HepG2 (cell line): ENCODE measurements at regions not wholly inside any gene's neighbourhood (a gene's known extent, or its start where the extent isn't known, plus 50 kb on each side); places are given as distances from the start of the nearest gene placed in this dataset.

Experiments
- ATAD3A ChIP-seq: sonication (generic); formaldehyde crosslinking; IDR thresholded peaks from 2 replicates; pipeline ENCODE4 v1.4.0; 2020; ENCODE audit warnings: missing genetic modification reagents
- ATF7-NPFF ChIP-seq: sonication (generic); formaldehyde crosslinking; IDR thresholded peaks from 2 replicates; pipeline ENCODE4 v1.8.1; 2023; ENCODE audit warnings: mild to moderate bottlenecking, low read depth, missing genetic modification reagents, moderate library complexity
- ATM ChIP-seq: fragments of 450-650 bp; IDR thresholded peaks from 2 replicates; pipeline ENCODE4 v1.7.1; 2017; ENCODE audit warnings: mild to moderate bottlenecking, borderline replicate concordance
- CREB3 ChIP-seq: sonication (generic); formaldehyde crosslinking; IDR thresholded peaks from 2 replicates; pipeline ENCODE4 v1.5.0; 2020; ENCODE audit warnings: missing genetic modification reagents
- DPF2 ChIP-seq: sonication (generic); formaldehyde crosslinking; IDR thresholded peaks from 2 replicates; pipeline ENCODE4 v1.4.0; 2020; ENCODE audit warnings: mild to moderate bottlenecking, low read depth, missing genetic modification reagents, borderline replicate concordance
- KDM2A ChIP-seq: sonication (generic); formaldehyde crosslinking; IDR thresholded peaks from 2 replicates; pipeline ENCODE4 v1.4.0; 2020; ENCODE audit warnings: low read depth, missing genetic modification reagents, borderline replicate concordance
- NCOA1 ChIP-seq: sonication (generic); formaldehyde crosslinking; IDR thresholded peaks from 2 replicates; pipeline ENCODE4 v1.9.0; 2021; ENCODE audit warnings: missing genetic modification reagents
- RXRA ChIP-seq: sonication (generic); formaldehyde crosslinking; IDR thresholded peaks from 2 replicates; pipeline ENCODE4 v1.5.1; 2020; ENCODE audit warnings: missing genetic modification reagents
- SYNCRIP ChIP-seq: fragments of 200-400 bp; formaldehyde crosslinking; IDR thresholded peaks from 2 replicates; pipeline ENCODE4 v1.6.1; 2018; ENCODE audit warnings: mild to moderate bottlenecking, low read depth, low read length; ENCODE audit not compliant: insufficient read depth
- ZBTB1 ChIP-seq: sonication (generic); formaldehyde crosslinking; IDR thresholded peaks from 2 replicates; pipeline ENCODE4 v1.4.0; 2020; ENCODE audit warnings: missing genetic modification reagents, borderline replicate concordance
- ZMYM2 ChIP-seq: sonication (generic); formaldehyde crosslinking; IDR thresholded peaks from 2 replicates; pipeline ENCODE4 v1.8.0; 2022; ENCODE audit warnings: mild to moderate bottlenecking, missing genetic modification reagents
- ZNF207 ChIP-seq: fragments of 450-650 bp; IDR thresholded peaks from 2 replicates; pipeline ENCODE4 v1.6.1; 2016; ENCODE audit warnings: antibody characterized with exemption, borderline replicate concordance
- ZNF564 ChIP-seq: sonication (generic); formaldehyde crosslinking; IDR thresholded peaks from 2 replicates; pipeline ENCODE4 v1.8.1; 2023; ENCODE audit warnings: mild to moderate bottlenecking, missing genetic modification reagents
- ZNF609 ChIP-seq: sonication (generic); formaldehyde crosslinking; IDR thresholded peaks from 2 replicates; pipeline ENCODE4 v1.4.0; 2020; ENCODE audit warnings: mild to moderate bottlenecking, missing genetic modification reagents, borderline replicate concordance
- ZSCAN12 ChIP-seq: sonication (generic); formaldehyde crosslinking; IDR thresholded peaks from 2 replicates; pipeline ENCODE4 v1.9.0; 2021; ENCODE audit warnings: mild to moderate bottlenecking, missing genetic modification reagents
- TF ChIP-seq, protein P1 (sequence below): sonication (generic); formaldehyde crosslinking; IDR thresholded peaks from 2 replicates; pipeline ENCODE4 v1.8.1; 2023; ENCODE audit warnings: mild to moderate bottlenecking, inconsistent platforms, moderate library complexity, missing genetic modification reagents, borderline replicate concordance
- TF ChIP-seq, protein P2 (sequence below): sonication (generic); formaldehyde crosslinking; IDR thresholded peaks from 2 replicates; pipeline ENCODE4 v1.8.0; 2022; ENCODE audit warnings: mild to moderate bottlenecking, missing genetic modification reagents, moderate library complexity
- TF ChIP-seq, protein P3 (sequence below): sonication (generic); formaldehyde crosslinking; IDR thresholded peaks from 2 replicates; pipeline ENCODE4 v1.4.0; 2020; ENCODE audit warnings: missing genetic modification reagents

GRCh38 chr12:46523863-46524770 is 151.5 kb upstream of the SLC38A2 start (continued):
- no peak for TF ChIP-seq ZBTB1 (CRISPR knock-in tag)
- TF ChIP-seq, protein P1, sequence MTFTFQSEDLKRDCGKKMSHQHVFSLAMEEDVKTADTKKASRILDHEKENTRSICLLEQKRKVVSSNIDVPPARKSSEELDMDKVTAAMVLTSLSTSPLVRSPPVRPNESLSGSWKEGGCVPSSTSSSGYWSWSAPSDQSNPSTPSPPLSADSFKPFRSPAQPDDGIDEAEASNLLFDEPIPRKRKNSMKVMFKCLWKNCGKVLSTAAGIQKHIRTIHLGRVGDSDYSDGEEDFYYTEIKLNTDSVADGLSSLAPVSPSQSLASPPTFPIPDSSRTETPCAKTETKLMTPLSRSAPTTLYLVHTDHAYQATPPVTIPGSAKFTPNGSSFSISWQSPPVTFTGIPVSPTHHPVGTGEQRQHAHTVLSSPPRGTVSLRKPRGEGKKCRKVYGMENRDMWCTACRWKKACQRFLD (CRISPR knock-in tag): no peak
- TF ChIP-seq ATAD3A: no peak
- peak; percentile 37; the same call in 1 of the 2 replicates for TF ChIP-seq ZNF564 (CRISPR knock-in tag)
- peak; percentile 47; the same call in 1 of the 2 replicates for TF ChIP-seq DPF2 (CRISPR knock-in tag)
- TF ChIP-seq RXRA: no peak; the same call in 1 of the 2 replicates
- TF ChIP-seq ATF7-NPFF: no peak
- no peak for TF ChIP-seq NCOA1 (CRISPR knock-in tag)
- no peak for TF ChIP-seq CREB3 (CRISPR knock-in tag)
- TF ChIP-seq, protein P2, sequence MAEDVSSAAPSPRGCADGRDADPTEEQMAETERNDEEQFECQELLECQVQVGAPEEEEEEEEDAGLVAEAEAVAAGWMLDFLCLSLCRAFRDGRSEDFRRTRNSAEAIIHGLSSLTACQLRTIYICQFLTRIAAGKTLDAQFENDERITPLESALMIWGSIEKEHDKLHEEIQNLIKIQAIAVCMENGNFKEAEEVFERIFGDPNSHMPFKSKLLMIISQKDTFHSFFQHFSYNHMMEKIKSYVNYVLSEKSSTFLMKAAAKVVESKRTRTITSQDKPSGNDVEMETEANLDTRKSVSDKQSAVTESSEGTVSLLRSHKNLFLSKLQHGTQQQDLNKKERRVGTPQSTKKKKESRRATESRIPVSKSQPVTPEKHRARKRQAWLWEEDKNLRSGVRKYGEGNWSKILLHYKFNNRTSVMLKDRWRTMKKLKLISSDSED (CRISPR knock-in tag): no peak
- no peak for TF ChIP-seq ZNF207
- peak; percentile 44; the same call in 1 of the 2 replicates for TF ChIP-seq ZNF609 (CRISPR knock-in tag)
- TF ChIP-seq ATM: no peak
- no peak for TF ChIP-seq SYNCRIP
- no peak for TF ChIP-seq ZSCAN12
- TF ChIP-seq, protein P3, sequence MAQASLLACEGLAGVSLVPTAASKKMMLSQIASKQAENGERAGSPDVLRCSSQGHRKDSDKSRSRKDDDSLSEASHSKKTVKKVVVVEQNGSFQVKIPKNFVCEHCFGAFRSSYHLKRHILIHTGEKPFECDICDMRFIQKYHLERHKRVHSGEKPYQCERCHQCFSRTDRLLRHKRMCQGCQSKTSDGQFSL (CRISPR knock-in tag): no peak
- TF ChIP-seq KDM2A (CRISPR knock-in tag): no peak; the same call in 1 of the 2 replicates
- TF ChIP-seq ZMYM2: no peak
